ENCODE measurements at regions not wholly inside any gene's neighbourhood (a gene's known extent, or its start where the extent isn't known, plus 50 kb on each side); places are given as distances from the start of the nearest gene placed in this dataset.

- no peak for DNase-seq
These were observed 76.6 kb upstream of the LMO1 start for GRCh38 chr11:8340296-8340695.

GRCh38 chr11:8339592-8340022 lies 75.9 kb upstream of the LMO1 start:
- no peak for DNase-seq

GRCh38 chr11:8338138-8338537 lies 74.5 kb upstream of the LMO1 start:
- DNase-seq = no peak

GRCh38 chr11:8337130-8337795 lies 73.6 kb upstream of the LMO1 start:
- DNase-seq = no peak

GRCh38 chr11:8336356-8337129 lies 72.9 kb upstream of the LMO1 start:
- DNase-seq = no peak

- no peak for DNase-seq
These were observed 72.0 kb upstream of the LMO1 start for GRCh38 chr11:8335683-8336082.

- no peak for DNase-seq
These were observed 71.5 kb upstream of the LMO1 start for GRCh38 chr11:8335186-8335585.

GRCh38 chr11:8333811-8334401 lies 70.2 kb upstream of the LMO1 start:
- no peak for DNase-seq

- no peak for DNase-seq
These were observed 69.7 kb upstream of the LMO1 start for GRCh38 chr11:8333376-8333775.

- no peak for DNase-seq
These were observed 69.2 kb upstream of the LMO1 start for GRCh38 chr11:8332891-8333290.

- DNase-seq = no peak
These were observed 68.5 kb upstream of the LMO1 start for GRCh38 chr11:8332196-8332595.

GRCh38 chr11:8331767-8332166 lies 68.1 kb upstream of the LMO1 start:
- no peak for DNase-seq

GRCh38 chr11:8330896-8331295 lies 67.2 kb upstream of the LMO1 start:
- no peak for DNase-seq

- DNase-seq = no peak
These were observed 66.7 kb upstream of the LMO1 start for GRCh38 chr11:8330404-8330803.

- DNase-seq = no peak
These were observed 66.2 kb upstream of the LMO1 start for GRCh38 chr11:8329847-8330361.

GRCh38 chr11:8329336-8329735 lies 65.7 kb upstream of the LMO1 start:
- no peak for DNase-seq

- DNase-seq = no peak
These were observed 65.2 kb upstream of the LMO1 start for GRCh38 chr11:8328848-8329330.

GRCh38 chr11:8328231-8328794 lies 64.6 kb upstream of the LMO1 start:
- DNase-seq = no peak

- no peak for DNase-seq
These were observed 64.1 kb upstream of the LMO1 start for GRCh38 chr11:8327761-8328192.

- DNase-seq = no peak
These were observed 62.7 kb upstream of the LMO1 start for GRCh38 chr11:8326337-8326736.

GRCh38 chr11:8325591-8326304 lies 62.1 kb upstream of the LMO1 start:
- no peak for DNase-seq

- DNase-seq = no peak
These were observed 59.7 kb upstream of the LMO1 start for GRCh38 chr11:8323161-8323935.
